PC-9 (cell line): ENCODE measurements at regions not wholly inside any gene's neighbourhood (a gene's known extent, or its start where the extent isn't known, plus 50 kb on each side); places are given as distances from the start of the nearest gene placed in this dataset.

Source experiments
- BruUV-seq: library from RNA; stranded (reverse); fragments of 400-500 nt; replicated peaks from 2 replicates; lab custom pipeline; 2021; lab: Mats Ljungman, UMichigan
- CTCF ChIA-PET: fragments of 300-600 bp; sonication (Branson Sonifier 250); formaldehyde crosslinking; loops from one replicate; lab custom pipeline; 2022; ENCODE audit warnings: antibody characterized with exemption; lab: Charles Lee
- POLR2A ChIA-PET: fragments of 300-600 bp; sonication (Branson Sonifier 250); formaldehyde crosslinking; loops from one replicate; lab custom pipeline; 2022; ENCODE audit warnings: antibody characterized with exemption; ENCODE audit not compliant: unreplicated experiment; lab: Charles Lee
- DNase-seq, 2 experiments: peaks; one replicate each; pipeline versions ENCODE4 v3.0.0 to v3.0.0-alpha.2; 2015 to 2022; ENCODE audit warnings: mixed read lengths in 1 of 2
- H2AFZ ChIP-seq: fragments of 200-600 bp; sonication (generic); 2 replicates; pipeline ENCODE4 v1.8.1; 2017; ENCODE audit warnings: antibody characterized with exemption
- H3F3A ChIP-seq: fragments of 200-600 bp; sonication (generic); 2 replicates; pipeline ENCODE4 v1.8.1; 2017; ENCODE audit warnings: antibody characterized with exemption, mild to moderate bottlenecking, low read depth; ENCODE audit not compliant: insufficient read depth
- H3K27ac ChIP-seq: fragments of 200-600 bp; sonication (generic); 2 replicates; pipeline ENCODE4 v1.6.1; 2016; ENCODE audit warnings: mixed run types
- H3K27me3 ChIP-seq: fragments of 200-600 bp; sonication (generic); 2 replicates; pipeline ENCODE4 v1.6.1; 2016; ENCODE audit warnings: low read depth, mixed run types; ENCODE audit not compliant: insufficient read depth
- H3K36me3 ChIP-seq: fragments of 200-600 bp; sonication (generic); 2 replicates; pipeline ENCODE4 v1.6.1; 2016; ENCODE audit warnings: low read depth, mixed run types
- H3K4me1 ChIP-seq: fragments of 200-600 bp; sonication (generic); replicated peaks from 2 replicates; pipeline ENCODE4 v1.6.1; 2016; ENCODE audit warnings: mixed run types; ENCODE audit not compliant: insufficient read depth
- H3K4me2 ChIP-seq: fragments of 200-600 bp; sonication (generic); 2 replicates; pipeline ENCODE4 v1.6.1; 2017; ENCODE audit warnings: mixed run types
- H3K4me3 ChIP-seq: fragments of 200-600 bp; sonication (generic); 2 replicates; pipeline ENCODE4 v1.6.1; 2016; ENCODE audit warnings: mixed run types
- H3K79me2 ChIP-seq: fragments of 200-600 bp; sonication (generic); 2 replicates; pipeline ENCODE4 v1.6.1; 2017; ENCODE audit warnings: low read depth, mixed run types
- H3K9me2 ChIP-seq: fragments of 200-600 bp; sonication (generic); 2 replicates; pipeline ENCODE4 v1.8.1; 2017; ENCODE audit warnings: mild to moderate bottlenecking; ENCODE audit not compliant: insufficient read depth
- H3K9me3 ChIP-seq: fragments of 200-600 bp; sonication (generic); 2 replicates; pipeline ENCODE4 v1.8.1; 2016; ENCODE audit warnings: low read depth; ENCODE audit not compliant: insufficient read depth
- H4K20me1 ChIP-seq: fragments of 200-600 bp; sonication (generic); 2 replicates; pipeline ENCODE4 v1.8.1; 2017; ENCODE audit not compliant: insufficient read depth
- CTCF ChIP-seq: fragments of 200-600 bp; sonication (generic); conservative IDR thresholded peaks from 2 replicates; pipeline ENCODE4 v1.6.1; 2017; ENCODE audit warnings: mixed run types, antibody characterized with exemption, mild to moderate bottlenecking, moderate library complexity
- EZH2 ChIP-seq: fragments of 200-600 bp; sonication (generic); IDR thresholded peaks from 2 replicates; pipeline ENCODE4 v1.8.0; 2017; ENCODE audit warnings: antibody characterized with exemption, low read depth
- intact Hi-C: fragments of 100-400 bp; cut with micrococcal nuclease; formaldehyde crosslinking; loops from one replicate; pipeline ENCODE4 v1.10.0; 2022; ENCODE audit not compliant: unreplicated experiment

DNA sequence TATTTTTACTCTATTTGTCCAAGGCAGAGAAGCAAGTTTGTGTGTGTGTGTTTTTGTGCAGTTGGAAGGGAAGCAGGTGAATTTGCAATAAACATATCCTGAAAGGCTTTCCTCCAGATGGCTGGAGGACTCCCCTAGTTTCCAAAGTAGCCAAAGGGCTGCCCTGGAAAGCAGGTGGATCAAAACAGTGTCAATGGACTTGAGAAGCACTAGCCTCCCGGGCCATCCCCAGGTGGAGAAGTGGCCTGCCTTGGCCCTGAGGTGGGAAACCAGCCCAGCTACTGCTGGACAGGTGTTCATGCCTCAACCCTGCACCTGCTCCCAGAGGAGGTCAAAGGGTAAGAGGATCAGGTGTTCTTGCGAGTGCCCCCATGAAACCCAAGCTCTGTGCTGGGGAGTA is 1046.9 kb downstream of the VRK1 start:
- TF ChIP-seq EZH2 (no peak), CTCF (no peak)
- H2AFZ ChIP-seq, result no peak overlapping the region
- no peaks in the 10 kb centered on the region for H3K4me1 ChIP-seq
- no peaks in the 10 kb centered on the region for H3K36me3 ChIP-seq
- H3K9me3 ChIP-seq, result no peaks in the 10 kb centered on the region
- no peak overlapping the region for H3K4me2 ChIP-seq
- no TSS peak for BruUV-seq
- ChIA-PET POLR2A (no interaction called here), CTCF (no interaction called here)
- H3K27me3 ChIP-seq, result peaks cover 15% of the 10 kb centered on the region
- no peaks in the 10 kb centered on the region for H3F3A ChIP-seq
- DNase-seq, result no peak
- no peak overlapping the region for H3K4me3 ChIP-seq
- intact Hi-C loops, result no loop called here
- no peaks in the 10 kb centered on the region for H3K79me2 ChIP-seq
- H4K20me1 ChIP-seq, result no peaks in the 10 kb centered on the region
- H3K27ac ChIP-seq, result no peak overlapping the region
- H3K9me2 ChIP-seq, result no peaks in the 10 kb centered on the region

DNA sequence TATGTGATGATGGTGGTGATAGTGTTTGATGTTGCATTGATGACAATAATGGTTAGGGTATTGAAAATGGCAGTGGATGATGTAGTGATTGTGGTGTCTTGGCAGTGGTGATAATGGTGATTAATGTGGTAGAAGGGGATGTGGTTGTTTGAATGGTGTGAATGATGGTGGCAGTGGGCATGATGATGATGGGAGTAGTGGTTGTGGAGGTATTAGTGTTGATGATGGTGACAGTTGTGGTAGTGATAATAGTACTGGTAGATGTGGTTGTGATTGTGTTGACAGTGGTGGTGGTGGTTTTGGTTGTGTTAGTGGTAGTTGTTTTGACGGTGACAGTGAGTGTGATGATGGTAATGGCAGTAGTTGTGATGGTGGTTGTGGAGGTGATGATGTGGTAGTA is 1049.0 kb downstream of the VRK1 start:
- ChIA-PET POLR2A (no interaction called here), CTCF (no interaction called here)
- H3K79me2 ChIP-seq, result no peaks in the 10 kb centered on the region

DNA sequence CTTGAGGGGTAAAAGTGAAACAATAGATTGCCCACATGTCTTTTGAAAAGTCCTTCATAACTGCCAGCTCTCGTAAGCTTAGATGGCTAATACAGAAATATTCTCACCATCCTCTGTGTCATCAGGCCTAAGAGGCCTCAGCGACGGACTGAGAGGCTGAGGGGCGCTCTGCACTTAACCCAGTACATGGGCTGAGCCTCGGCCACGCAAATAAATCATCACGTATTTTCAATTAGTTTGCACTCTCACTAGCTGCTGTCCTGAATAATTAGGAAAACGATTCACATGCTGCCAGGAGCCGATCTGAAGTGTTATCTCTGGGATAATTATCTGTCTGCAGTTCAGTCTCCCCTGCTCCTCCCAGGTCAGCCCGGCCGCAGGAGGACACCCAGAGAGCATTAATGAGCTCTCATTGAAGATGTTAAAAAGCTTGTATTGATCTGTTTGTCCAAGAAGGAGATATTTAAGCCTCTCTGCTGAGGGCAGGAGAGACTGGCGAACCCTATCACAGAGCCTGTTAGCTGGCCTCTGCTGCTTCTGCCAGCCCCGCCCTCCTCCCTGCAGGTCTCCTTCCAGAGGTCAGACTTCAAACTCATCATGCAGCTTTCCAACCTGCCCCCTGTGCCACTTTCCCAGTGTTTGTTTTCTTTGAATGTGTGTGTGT is 1051.3 kb downstream of the VRK1 start:
- CTCF ChIA-PET, result no interaction called here
- POLR2A ChIA-PET, result no interaction called here
- Histone ChIP-seq H3K4me3 (no peak overlapping the region), H3K9me3 (no peaks in the 10 kb centered on the region), H3K9me2 (no peaks in the 10 kb centered on the region), H4K20me1 (no peaks in the 10 kb centered on the region), H3K27ac (no peak overlapping the region), H3K36me3 (no peaks in the 10 kb centered on the region), H3F3A (no peaks in the 10 kb centered on the region), H2AFZ (no peak overlapping the region), H3K4me2 (no peak overlapping the region), H3K79me2 (no peaks in the 10 kb centered on the region), H3K4me1 (no peaks in the 10 kb centered on the region), H3K27me3 (peaks cover 4% of the 10 kb centered on the region; the same call in 1 of the 2 replicates)
- no TSS peak for BruUV-seq
- intact Hi-C loops, result no loop called here
- TF ChIP-seq CTCF, result no peak
- no peak for TF ChIP-seq EZH2
- no peak for DNase-seq

More for the DNA sequence above, 1049.0 kb downstream of the VRK1 start:
- Histone ChIP-seq H3K9me2 (no peaks in the 10 kb centered on the region), H2AFZ (no peak overlapping the region), H3K4me3 (no peak overlapping the region), H3F3A (no peaks in the 10 kb centered on the region), H3K27me3 (peaks cover 4% of the 10 kb centered on the region; the same call in 1 of the 2 replicates), H3K36me3 (no peaks in the 10 kb centered on the region), H3K9me3 (no peaks in the 10 kb centered on the region), H3K27ac (no peak overlapping the region), H4K20me1 (no peaks in the 10 kb centered on the region), H3K4me1 (no peaks in the 10 kb centered on the region), H3K4me2 (no peak overlapping the region)
- DNase-seq, result no peak
- intact Hi-C loops, result no loop called here
- BruUV-seq, result no TSS peak
- TF ChIP-seq EZH2 (no peak), CTCF (no peak)
